ENCODE measurements at regions not wholly inside any gene's neighbourhood (a gene's known extent, or its start where the extent isn't known, plus 50 kb on each side); places are given as distances from the start of the nearest gene placed in this dataset.

DNA sequence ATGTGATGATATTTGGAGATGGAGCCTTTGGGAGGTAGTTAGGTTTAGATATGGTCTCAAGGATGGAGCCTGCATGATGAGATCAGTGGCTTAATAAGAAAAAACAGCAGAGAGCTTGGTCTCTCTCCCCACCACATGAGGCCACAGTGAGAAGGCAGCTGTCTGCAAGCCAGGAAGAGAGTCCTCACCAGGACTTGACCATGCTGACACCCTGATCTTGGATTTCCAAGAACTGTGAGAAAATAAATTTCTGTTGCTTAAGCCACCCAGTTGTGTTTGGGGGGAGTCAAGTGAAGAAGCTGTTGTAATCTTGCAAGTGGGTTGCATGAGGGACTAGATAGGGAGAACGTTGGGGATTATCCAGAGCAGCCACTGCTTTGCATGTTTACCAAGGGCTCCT, 62.3 kb upstream of the TNFAIP8L3 start:
- no peak for DNase-seq

DNA sequence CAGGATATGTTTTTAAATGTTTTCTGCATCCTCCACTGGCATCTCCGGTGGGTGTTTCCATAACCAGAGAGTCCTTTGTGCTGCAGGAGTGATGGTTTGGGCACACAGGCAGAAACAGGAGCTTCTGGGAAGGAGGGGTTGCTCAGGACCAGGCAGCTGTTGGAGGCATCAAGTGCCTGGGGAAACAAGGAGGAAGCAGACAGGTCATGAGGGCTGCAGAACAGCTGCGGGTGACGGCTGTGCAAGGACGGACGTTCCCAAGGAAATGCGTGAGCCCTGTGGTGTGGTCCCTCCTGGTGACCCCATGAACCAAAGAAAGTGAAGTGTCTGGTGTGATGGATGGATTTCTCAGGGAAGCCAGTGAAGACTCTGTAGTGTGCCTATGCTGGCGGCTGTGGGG, 61.2 kb upstream of the TNFAIP8L3 start:
- DNase-seq = peak; percentile 20

DNA sequence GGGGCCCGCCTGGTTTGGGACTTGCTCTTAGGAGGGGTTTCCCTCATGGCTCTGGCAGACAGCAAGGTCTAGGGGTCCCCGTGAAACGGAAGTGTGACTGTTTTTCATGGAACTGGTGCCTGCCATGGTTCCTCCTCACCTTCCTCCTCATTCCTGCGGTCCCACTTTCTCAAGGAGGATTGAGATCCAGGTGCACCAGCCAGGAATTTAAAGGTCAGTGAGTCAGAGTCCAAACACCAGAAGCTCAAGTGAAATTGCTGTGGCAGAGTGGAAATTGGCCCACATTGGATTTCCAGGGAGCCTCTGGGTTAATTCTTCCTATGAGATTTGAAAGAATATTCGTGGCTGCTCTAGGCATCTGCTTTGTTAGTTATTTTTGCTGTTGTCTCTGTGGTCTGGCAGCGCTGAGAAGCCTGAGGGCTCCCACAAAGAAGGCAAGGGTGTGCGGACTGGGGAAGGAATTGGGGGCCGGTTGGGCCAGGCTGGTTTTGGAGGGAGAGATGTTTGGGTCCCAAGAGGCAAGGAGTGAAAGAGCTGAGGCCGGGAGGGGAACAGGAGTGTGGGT, 60.4 kb upstream of the TNFAIP8L3 start:
- DNase-seq = no peak

All from renal pelvis (tissue), 1 donor.